ENCODE measurements at regions not wholly inside any gene's neighbourhood (a gene's known extent, or its start where the extent isn't known, plus 50 kb on each side); places are given as distances from the start of the nearest gene placed in this dataset.

DNA sequence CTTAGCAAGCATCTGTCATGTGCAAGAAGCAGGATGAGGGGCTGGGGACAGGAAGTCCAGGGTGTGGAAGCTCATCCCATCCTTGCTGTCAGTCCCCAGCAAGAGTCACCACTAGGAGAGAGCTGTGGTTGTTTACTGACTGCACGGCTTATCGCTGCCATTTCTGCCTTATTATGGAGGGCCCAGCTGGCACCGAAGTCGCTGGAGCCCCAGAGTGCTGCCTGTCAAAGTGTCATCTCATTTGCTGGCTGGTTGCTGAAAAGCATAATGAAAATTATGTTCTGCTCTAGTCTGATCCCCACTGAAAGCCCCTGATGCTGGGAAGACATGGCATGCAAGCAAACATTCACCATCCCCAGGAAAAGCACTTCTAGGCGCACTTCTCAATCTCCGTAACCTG, 642.7 kb downstream of the NPHP4 start:
- Histone ChIP-seq H3K9ac (ENCODE audit: low read length) (no peak overlapping the region), H3K9me2 (ENCODE audit: insufficient read depth) (no peaks in the 10 kb centered on the region), H4K20me1 (ENCODE audit: insufficient read depth) (no peaks in the 10 kb centered on the region), H2AFZ (ENCODE audit: low read depth, low read length, poor library complexity, severe bottlenecking) (no peak overlapping the region), H3K27me3 (ENCODE audit: insufficient read depth, low read length) (no peaks in the 10 kb centered on the region), H3K27ac (ENCODE audit: low read depth, low read length) (no peak overlapping the region), H3K4me1 (ENCODE audit: control insufficient read depth in 1 of 2, insufficient read depth in 2 of 2, low read length in 2 of 2) (no peaks in the 10 kb centered on the region), H3K4me3 (replicated peaks in 1 of 2; ENCODE audit: low read depth in 1 of 2, low read length in 2 of 2) (no peak overlapping the region), H3K36me3 (ENCODE audit: control insufficient read depth in 1 of 2, insufficient read depth in 2 of 2, low read length in 2 of 2) (no peaks in the 10 kb centered on the region), H3K9me3 (ENCODE audit: control insufficient read depth in 1 of 2, insufficient read depth in 1 of 2, low read depth in 1 of 2, low read length in 2 of 2) (peaks cover 0 to 4% of the 10 kb centered on the region in 2 experiments; a peak in 1 of 4 replicates), H3K79me2 (ENCODE audit: insufficient read depth, low read length) (no peaks in the 10 kb centered on the region), H3K4me2 (ENCODE audit: low read length) (no peak overlapping the region)
- CTCF ChIA-PET = no interaction called here
- BruUV-seq (replicated peaks) = no TSS peak
- DNase-seq (ENCODE audit: low read depth, low spot score) (no peak), ATAC-seq (no peak)
- intact Hi-C loops (cut with micrococcal nuclease) = no loop called here
- RAD21 ChIA-PET (ENCODE audit: low non-redundant PET in 1 of 2, low total read pairs in 2 of 2, uncharacterized antibody in 2 of 2, unreplicated experiment in 2 of 2) = no interaction called here
- TF ChIP-seq, protein P1, sequence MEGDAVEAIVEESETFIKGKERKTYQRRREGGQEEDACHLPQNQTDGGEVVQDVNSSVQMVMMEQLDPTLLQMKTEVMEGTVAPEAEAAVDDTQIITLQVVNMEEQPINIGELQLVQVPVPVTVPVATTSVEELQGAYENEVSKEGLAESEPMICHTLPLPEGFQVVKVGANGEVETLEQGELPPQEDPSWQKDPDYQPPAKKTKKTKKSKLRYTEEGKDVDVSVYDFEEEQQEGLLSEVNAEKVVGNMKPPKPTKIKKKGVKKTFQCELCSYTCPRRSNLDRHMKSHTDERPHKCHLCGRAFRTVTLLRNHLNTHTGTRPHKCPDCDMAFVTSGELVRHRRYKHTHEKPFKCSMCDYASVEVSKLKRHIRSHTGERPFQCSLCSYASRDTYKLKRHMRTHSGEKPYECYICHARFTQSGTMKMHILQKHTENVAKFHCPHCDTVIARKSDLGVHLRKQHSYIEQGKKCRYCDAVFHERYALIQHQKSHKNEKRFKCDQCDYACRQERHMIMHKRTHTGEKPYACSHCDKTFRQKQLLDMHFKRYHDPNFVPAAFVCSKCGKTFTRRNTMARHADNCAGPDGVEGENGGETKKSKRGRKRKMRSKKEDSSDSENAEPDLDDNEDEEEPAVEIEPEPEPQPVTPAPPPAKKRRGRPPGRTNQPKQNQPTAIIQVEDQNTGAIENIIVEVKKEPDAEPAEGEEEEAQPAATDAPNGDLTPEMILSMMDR (IDR thresholded peaks at IDR 0.05 in 2 of 3, conservative IDR thresholded peaks at IDR 0.05 in 1 of 3; ENCODE audit: borderline replicate concordance in 1 of 3, insufficient read depth in 1 of 3, low read depth in 2 of 3, low read length in 2 of 3) = no peak
- no peak for TF ChIP-seq RAD21 (IDR thresholded peaks at IDR 0.05; ENCODE audit: low read depth)
- TF ChIP-seq ELF1 (IDR thresholded peaks at IDR 0.05; ENCODE audit: borderline replicate concordance, low read depth) = no peak
- no peak for TF ChIP-seq POLR2A (IDR thresholded peaks at IDR 0.05; ENCODE audit: borderline replicate concordance, extremely low read depth, insufficient read depth, insufficient read length)
- TF ChIP-seq POLR2AphosphoS5 (IDR thresholded peaks at IDR 0.05; ENCODE audit: low read depth, low read length) = no peak
- no peak for TF ChIP-seq EZH2phosphoT487 (IDR thresholded peaks at IDR 0.05; ENCODE audit: borderline replicate concordance)
- no peak for TF ChIP-seq CBX3 (IDR thresholded peaks at IDR 0.05; ENCODE audit: low read depth)
- TF ChIP-seq ZNF274 (IDR thresholded peaks at IDR 0.05; ENCODE audit: low read depth, low read length) = no peak
- no peak for TF ChIP-seq YY1 (IDR thresholded peaks at IDR 0.05; ENCODE audit: extremely low read depth, insufficient replicate concordance, low read depth, low read length)
- no peak for TF ChIP-seq SIN3A (IDR thresholded peaks at IDR 0.05; ENCODE audit: low read depth)
- no peak for TF ChIP-seq TCF7L2 (IDR thresholded peaks at IDR 0.05; ENCODE audit: borderline replicate concordance, extremely low read depth, insufficient read depth, insufficient read length)
- TF ChIP-seq SRF (IDR thresholded peaks at IDR 0.05; ENCODE audit: low read depth) = no peak
- TF ChIP-seq, protein P2, sequence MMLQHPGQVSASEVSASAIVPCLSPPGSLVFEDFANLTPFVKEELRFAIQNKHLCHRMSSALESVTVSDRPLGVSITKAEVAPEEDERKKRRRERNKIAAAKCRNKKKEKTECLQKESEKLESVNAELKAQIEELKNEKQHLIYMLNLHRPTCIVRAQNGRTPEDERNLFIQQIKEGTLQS (IDR thresholded peaks at IDR 0.05) = no peak
- TF ChIP-seq FOSL1 (IDR thresholded peaks at IDR 0.05; ENCODE audit: low read depth) = no peak
- no peak for TF ChIP-seq MAX (IDR thresholded peaks at IDR 0.05)
- TF ChIP-seq, protein P3, sequence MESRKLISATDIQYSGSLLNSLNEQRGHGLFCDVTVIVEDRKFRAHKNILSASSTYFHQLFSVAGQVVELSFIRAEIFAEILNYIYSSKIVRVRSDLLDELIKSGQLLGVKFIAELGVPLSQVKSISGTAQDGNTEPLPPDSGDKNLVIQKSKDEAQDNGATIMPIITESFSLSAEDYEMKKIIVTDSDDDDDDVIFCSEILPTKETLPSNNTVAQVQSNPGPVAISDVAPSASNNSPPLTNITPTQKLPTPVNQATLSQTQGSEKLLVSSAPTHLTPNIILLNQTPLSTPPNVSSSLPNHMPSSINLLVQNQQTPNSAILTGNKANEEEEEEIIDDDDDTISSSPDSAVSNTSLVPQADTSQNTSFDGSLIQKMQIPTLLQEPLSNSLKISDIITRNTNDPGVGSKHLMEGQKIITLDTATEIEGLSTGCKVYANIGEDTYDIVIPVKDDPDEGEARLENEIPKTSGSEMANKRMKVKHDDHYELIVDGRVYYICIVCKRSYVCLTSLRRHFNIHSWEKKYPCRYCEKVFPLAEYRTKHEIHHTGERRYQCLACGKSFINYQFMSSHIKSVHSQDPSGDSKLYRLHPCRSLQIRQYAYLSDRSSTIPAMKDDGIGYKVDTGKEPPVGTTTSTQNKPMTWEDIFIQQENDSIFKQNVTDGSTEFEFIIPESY (IDR thresholded peaks at IDR 0.05; ENCODE audit: extremely low read depth, insufficient replicate concordance, low read length) = no peak
- no peak for TF ChIP-seq REST (IDR thresholded peaks at IDR 0.05; ENCODE audit: low read depth)
- POLR2A ChIA-PET = no interaction called here

Data from HCT116 (cell line).